ENCODE measurements at regions not wholly inside any gene's neighbourhood (a gene's known extent, or its start where the extent isn't known, plus 50 kb on each side); places are given as distances from the start of the nearest gene placed in this dataset.
"Not testable (repeated sequence)": the region's sequence is repeated elsewhere in the genome, so short reads cannot be mapped to it uniquely, and the experiment has no call there.

- DNase-seq (ENCODE audit: low spot score), result peak; percentile 95
Observed at GRCh38 chr3:104132566-104133403, 1233.9 kb upstream of the ALCAM start.

DNA sequence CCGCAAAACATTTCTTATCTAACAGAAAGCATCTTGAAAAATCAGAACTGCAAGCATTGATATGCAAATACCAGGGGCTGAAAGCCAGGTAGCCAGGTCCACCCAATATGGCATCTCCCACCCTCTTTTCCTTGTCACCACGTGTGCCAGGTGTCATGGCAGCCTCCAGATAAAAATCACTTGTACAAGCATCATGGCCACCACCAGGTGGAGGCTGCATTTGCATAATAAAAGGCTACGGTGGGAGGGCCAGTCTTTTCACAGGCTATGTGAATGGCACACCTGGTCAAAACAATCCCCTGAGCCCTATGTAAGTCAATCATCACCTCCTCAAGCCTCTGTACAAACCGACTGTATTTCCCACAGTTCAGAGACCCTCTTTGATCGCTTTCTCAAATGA lies 1233.1 kb upstream of the ALCAM start:
- no peak for DNase-seq (ENCODE audit: low spot score)

- DNase-seq (ENCODE audit: low spot score), result no peak
Observed at GRCh38 chr3:104137116-104137515, 1229.6 kb upstream of the ALCAM start.

DNA sequence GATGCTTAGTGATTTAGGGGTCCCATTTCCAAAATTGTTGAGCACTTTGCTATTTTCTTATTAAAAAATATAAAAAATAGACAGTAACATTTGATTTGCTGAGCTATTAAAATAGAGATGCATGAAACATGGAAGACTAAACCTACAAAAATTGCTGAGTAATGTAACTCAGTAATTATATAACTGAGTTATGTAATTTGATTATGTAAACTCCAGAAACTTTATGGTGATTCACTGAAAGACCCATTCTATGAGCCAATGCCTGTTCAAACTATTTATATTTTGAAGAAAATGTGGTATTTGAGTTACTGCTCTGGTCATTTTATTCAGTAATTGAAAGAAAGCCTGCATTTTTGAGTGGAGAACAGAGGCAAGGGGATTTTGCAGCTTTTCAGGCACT lies 1221.5 kb upstream of the ALCAM start:
- DNase-seq (ENCODE audit: low spot score), result no peak

GRCh38 chr3:104149154-104149553 lies 1217.6 kb upstream of the ALCAM start:
- no peak for DNase-seq (ENCODE audit: low spot score)

- DNase-seq (ENCODE audit: low spot score), result no peak
Observed at GRCh38 chr3:104150724-104151123, 1216.0 kb upstream of the ALCAM start.

- DNase-seq (ENCODE audit: low spot score), result no peak
Observed at GRCh38 chr3:104154896-104155295, 1211.8 kb upstream of the ALCAM start.

DNA sequence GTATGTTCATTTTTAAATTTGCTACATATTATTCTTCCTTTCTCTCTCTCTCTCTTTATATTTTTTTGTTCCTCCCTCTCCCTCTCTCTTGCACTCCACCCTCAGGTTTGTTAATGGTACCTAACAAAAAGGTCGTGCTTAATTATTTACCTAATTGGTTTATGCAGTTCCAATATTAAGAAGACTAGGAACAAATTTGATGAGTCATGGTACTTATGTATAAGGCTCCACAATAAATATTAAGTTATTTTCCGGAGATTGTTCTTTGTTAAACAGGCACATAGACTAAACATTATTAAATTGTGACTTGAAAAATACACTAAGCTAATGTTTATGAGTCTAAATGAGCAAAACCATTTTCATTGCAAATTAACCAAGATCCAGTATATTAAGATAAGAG lies 1200.8 kb upstream of the ALCAM start:
- DNase-seq (ENCODE audit: low spot score), result no peak

DNA sequence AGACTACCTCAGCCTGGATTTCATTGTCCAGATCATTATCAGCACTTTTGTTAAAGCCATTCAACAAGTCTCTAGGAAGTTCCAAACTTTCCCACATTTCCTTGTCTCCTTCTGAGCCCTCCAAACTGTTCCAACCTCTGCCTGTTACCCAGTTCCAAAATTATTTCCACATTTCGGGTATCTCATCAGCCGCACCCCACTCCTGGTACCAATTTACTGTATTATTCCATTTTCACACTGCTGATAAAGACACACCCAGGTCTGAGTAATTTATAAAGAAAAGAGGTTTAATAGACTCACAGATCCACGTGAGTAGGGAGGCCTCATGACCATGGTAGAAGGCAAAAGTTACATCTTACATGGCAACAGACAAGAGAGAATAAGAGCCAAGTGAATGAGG lies 1198.3 kb upstream of the ALCAM start:
- DNase-seq (ENCODE audit: low spot score), result no peak

GRCh38 chr3:104175696-104176095 lies 1191.0 kb upstream of the ALCAM start:
- no peak for DNase-seq (ENCODE audit: low spot score)

- no peak for DNase-seq (ENCODE audit: low spot score)
Observed at GRCh38 chr3:104176706-104177105, 1190.0 kb upstream of the ALCAM start.

- no peak for DNase-seq (ENCODE audit: low spot score)
Observed at GRCh38 chr3:104178680-104179079, 1188.0 kb upstream of the ALCAM start.

DNA sequence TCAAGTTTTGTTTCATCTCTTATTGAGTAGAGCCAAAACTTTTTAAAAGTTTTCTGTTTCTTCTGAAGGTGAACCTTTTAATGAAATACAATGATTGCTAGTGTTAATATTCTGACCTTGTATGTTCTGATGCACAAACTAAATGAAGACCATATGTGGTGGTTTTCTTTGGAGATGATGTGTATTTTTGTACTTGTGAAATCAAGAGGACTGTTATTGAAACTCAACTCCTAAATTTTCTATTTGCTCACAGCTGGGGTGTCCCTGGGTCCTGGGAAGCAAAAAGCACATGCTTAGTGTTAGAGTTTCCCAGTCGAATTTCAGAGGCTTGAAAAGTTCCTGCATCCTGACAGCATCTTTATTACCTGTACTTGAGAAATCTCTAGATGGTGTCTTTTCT lies 1185.8 kb upstream of the ALCAM start:
- no peak for DNase-seq (ENCODE audit: low spot score)

GRCh38 chr3:104190681-104191080 lies 1176.0 kb upstream of the ALCAM start:
- DNase-seq (ENCODE audit: low spot score), result peak; percentile 3

DNA sequence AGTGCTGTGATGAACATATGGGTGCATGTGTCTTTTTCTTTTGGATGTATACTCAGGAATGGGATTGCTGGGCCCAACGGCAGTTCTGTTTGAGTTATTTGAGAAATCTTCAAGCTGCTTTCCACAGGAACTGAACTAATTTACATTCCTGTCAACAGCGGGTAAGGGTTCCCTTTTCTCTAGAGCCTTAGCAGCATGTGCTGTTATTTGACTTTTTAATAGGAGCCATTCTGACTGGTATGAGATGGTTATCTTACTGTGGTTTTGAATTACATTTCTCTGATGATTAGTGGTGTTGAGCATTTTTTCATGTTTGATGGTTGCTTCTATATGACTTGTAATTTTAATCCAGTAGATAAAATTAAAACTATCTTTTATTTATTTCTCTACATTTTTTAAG lies 1168.6 kb upstream of the ALCAM start:
- DNase-seq (ENCODE audit: low spot score), result no peak

DNA sequence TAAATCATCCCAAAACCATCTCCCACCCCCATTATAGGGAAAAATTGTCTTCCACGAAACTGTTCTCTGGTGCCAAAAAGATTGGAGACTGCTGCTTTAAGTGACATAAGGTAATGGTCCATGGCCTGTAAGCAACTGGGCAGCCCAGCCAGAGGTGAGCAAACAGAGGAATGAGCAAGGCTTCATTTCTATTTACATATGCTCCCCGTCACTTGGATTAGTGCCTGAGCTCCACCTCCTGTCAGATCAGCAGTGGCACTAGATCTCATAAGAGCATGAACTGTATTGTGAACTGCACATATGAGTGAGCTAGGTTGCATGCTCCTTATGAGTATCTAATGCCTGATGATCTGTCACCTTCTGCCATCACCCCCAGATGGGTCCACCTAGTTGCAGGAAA lies 1159.8 kb upstream of the ALCAM start:
- no peak for DNase-seq (ENCODE audit: low spot score)

GRCh38 chr3:104214277-104214676 lies 1152.4 kb upstream of the ALCAM start:
- no peak for DNase-seq (ENCODE audit: low spot score)

DNA sequence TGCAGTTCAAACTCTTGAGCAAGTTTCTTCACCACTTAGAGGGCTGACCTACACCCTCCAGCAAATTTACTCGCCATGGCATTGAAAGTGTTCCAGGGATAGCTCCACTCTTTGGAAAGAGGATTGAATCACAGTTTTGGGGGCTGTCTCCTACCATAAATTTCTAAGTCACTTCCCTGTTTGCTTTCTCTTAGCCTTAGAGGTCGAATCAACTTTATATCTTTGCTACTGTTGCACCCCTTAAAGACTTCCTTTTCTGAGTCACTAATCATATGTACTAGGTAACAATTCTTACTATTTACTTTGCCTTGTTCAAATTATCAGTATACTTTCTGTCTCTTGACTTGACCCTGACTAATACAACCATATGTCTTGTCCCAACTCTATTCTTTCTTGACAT lies 1151.8 kb upstream of the ALCAM start:
- no peak for DNase-seq (ENCODE audit: low spot score)

DNA sequence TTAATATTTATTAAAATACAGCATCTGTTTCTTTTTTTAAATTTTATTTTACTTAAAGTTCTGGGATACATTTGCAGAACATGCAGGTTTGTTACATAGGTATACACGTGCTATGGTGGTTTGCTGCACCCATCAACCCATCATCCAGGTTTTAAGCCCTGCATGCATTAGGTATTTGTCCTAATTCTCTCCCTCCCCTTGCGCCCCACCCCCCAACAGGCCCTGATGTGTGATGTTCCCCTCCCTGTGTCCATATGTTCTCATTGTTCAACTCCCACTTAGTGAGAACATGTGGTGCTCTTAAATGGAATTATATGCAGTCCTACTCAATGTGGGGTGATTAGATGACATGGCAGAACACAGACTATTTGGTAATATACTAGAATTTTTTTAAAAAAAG lies 1147.7 kb upstream of the ALCAM start:
- DNase-seq (ENCODE audit: low spot score), result not testable (repeated sequence)

DNA sequence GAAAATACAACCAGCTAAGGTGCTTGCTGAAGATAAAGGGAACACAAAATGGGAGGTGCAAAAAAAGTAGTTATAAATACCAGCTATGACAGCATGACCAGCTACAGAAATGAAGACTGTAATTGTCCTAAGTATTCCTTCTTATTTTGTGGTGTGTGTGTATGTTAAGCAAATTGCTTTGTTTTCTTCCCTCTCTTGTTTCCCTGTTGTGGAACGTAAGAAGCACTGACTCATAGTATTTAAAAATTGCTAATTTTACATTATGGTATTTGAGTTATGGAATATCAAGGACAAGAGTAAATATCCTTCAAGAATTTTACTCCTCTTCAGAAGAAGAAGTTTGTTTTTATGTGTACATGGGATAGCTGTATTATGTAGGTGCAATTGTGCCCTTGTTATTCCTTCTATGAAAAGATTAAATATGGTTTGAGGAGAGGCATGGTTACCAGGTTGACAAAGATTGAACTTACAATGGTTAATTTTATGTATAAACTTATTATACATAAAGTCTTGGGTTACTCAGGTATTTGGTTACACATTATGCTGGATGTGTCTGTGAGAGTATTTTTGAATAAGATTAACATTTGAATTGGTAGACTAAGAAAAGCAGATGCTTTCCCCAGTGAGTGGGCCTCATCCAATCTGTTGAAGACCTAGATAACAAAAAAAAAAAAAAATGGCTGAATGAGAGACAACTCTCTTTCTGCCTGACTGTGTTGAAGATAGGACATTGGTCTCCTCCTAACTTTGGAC lies 1132.1 kb upstream of the ALCAM start:
- DNase-seq (ENCODE audit: low spot score), result no peak

DNA sequence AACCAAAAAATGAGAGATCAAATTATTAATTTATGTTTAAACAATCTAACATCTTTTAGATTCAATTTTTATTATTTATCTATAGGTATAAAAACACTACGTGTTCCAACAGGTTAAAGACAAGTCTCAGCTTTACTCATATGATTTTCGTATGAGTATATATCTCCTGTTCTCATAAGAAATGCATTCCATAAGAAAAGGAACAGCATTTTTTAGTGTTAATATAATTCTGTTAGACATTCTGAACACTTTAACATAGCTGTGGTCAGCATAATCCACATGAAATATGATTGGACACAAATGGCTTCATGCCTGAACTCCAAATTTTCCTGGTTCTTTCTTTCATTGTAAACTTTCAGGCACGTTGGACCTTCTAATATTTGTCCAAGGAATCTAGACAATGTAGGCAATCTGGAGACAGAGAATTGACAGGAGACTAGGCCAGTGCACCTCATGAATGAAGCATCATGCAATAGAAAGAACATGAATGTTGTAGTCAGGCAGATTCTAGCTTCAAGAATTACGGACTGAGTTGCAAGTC lies 1122.0 kb upstream of the ALCAM start:
- no peak for DNase-seq (ENCODE audit: low spot score)

DNA sequence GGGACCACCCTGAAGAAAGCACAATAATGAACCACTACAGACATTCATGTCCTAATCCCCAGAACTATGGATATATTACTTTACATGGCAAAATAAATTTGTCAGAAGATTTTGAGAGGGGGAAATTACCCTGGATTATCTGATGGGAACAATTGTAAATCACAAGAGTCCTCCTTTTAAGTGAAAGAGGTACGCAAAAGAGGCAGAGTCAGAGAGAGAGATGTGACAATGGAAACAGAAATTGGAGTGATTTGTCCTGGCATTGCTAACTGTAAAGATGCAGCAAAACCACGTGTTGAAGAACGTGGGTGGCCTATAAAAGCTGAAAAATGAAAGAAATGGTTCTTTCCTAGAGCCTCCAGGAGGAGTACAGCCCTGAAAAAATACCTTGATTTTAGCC lies 1121.4 kb upstream of the ALCAM start:
- DNase-seq (ENCODE audit: low spot score), result no peak

DNA sequence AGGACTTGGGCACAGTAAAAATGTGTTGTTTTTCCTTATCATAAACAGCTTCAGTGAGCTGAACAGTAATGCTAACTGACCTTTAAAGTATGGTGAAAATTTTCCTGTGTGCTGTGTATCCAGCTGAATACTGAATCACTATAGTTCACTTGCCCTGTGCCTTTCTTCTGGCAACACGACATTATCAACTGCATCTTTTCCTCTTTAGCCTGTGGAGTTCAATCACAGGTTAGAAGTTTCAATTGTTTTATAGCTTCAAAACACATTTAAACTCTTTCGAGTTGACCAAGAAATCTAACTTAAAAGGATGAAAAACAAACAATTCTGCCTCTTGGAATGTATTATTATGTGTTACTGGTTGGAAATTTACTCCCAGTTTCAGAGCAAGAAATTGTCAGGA lies 1120.7 kb upstream of the ALCAM start:
- no peak for DNase-seq (ENCODE audit: low spot score)
